ENCODE measurements at regions not wholly inside any gene's neighbourhood (a gene's known extent, or its start where the extent isn't known, plus 50 kb on each side); places are given as distances from the start of the nearest gene placed in this dataset.

GRCh38 chr10:29862923-29863614 lies 196.3 kb downstream of the JCAD start:
- Histone ChIP-seq H3K4me3 (replicated peaks in 1 of 3; ENCODE audit: insufficient read depth in 1 of 3, low read depth in 2 of 3, low read length in 3 of 3) (no peak overlapping the region), H4K20me1 (ENCODE audit: insufficient read depth, low read length) (0 out of 2 replicates have a peak, but pooled peaks cover 2% of the 10 kb centered on the region), H3K79me2 (ENCODE audit: insufficient read depth, low read length) (no peaks in the 10 kb centered on the region), H3K27me3 (ENCODE audit: control insufficient read depth in 1 of 2, insufficient read depth in 2 of 2, low read length in 2 of 2) (no peaks in the 10 kb centered on the region), H3K9ac (ENCODE audit: insufficient read depth, low read depth, low read length) (no peak overlapping the region), H3K4me2 (ENCODE audit: low read depth, low read length) (no peak overlapping the region), H3K4me1 (ENCODE audit: insufficient read depth, low read length) (peaks cover 6% of the 10 kb centered on the region; the same call in 1 of the 2 replicates), H3K9me3 (ENCODE audit: low read length) (no peaks in the 10 kb centered on the region), H3K27ac (ENCODE audit: extremely low read length, insufficient read depth, low read length) (no peak overlapping the region), H3K36me3 (replicated peaks in 1 of 2; ENCODE audit: control insufficient read depth in 1 of 2, insufficient read depth in 2 of 2, low read length in 2 of 2) (no peaks in the 10 kb centered on the region), H2AFZ (ENCODE audit: low read length) (no peak overlapping the region)
- in situ Hi-C loops (cut with HindIII; ENCODE audit: extremely low pct_ligation_motif_present, low pct_unique_long_range_greater_than_20kb) (no loop called here), intact Hi-C loops (cut with micrococcal nuclease; ENCODE audit: unreplicated experiment) (loop anchor here (5.0 kb wide), 1 partner anchor 676 kb away; no protein-coding TSS in a partner anchor)
- no peak for FAIRE-seq
- 47% methylated on average over 4 of the region's 4 CpGs for WGBS (ENCODE audit: low lambda C conversion rate)
- no peak for DNase-seq (ENCODE audit: low spot score)
- POLR2A ChIA-PET = no interaction called here
- CTCF ChIA-PET (ENCODE audit: low intra/inter-chr PET ratio, low total read pairs) = no interaction called here
- no TSS peak for BruUV-seq (replicated peaks)
- TF ChIP-seq ZNF331 (CRISPR knock-in tag; IDR thresholded peaks at IDR 0.05) (no peak), ZNF574 (CRISPR knock-in tag; IDR thresholded peaks at IDR 0.05) (no peak), SALL1 (CRISPR knock-in tag; IDR thresholded peaks at IDR 0.05) (no peak), MATR3 (CRISPR knock-in tag; IDR thresholded peaks at IDR 0.05) (no peak), MYNN (CRISPR knock-in tag; IDR thresholded peaks at IDR 0.05; ENCODE audit: low read depth) (no peak), ZBTB20 (CRISPR knock-in tag; IDR thresholded peaks at IDR 0.05; ENCODE audit: borderline replicate concordance, low read depth) (no peak), CCAR2 (optimal IDR thresholded peaks at IDR 0.05; ENCODE audit: low read depth, low read length) (no peak), FOXO1 (CRISPR knock-in tag; IDR thresholded peaks at IDR 0.05) (no peak), MBD4 (IDR thresholded peaks at IDR 0.05; ENCODE audit: borderline replicate concordance, low read length) (no peak), PTBP1 (IDR thresholded peaks at IDR 0.05; ENCODE audit: low read depth, low read length, poor library complexity, severe bottlenecking) (no peak)
- no peak for ATAC-seq
